ENCODE measurements at regions not wholly inside any gene's neighbourhood (a gene's known extent, or its start where the extent isn't known, plus 50 kb on each side); places are given as distances from the start of the nearest gene placed in this dataset.

DNA sequence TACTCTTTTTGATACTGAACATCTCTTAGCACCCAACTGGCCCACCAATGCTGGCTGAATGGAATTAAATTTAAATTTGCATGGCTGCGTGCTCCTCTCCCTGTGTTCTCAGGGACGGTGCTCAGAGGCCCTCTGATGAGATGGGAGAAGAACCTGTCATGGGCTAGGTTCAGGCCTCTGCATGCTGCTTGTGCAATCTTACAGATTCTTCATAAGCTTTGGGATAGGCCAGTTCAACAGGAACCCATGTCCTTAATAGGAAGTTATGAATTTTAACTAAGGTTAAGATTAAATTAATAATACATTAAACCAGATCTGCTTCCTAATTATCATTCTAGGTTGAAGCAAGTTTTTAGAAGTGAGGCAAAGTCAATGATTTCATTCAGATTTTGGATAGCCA lies 119.7 kb upstream of the LRIG3 start:
- no peak for TF ChIP-seq POLR2AphosphoS5 (IDR thresholded peaks at IDR 0.05)
- TF ChIP-seq, protein P1, sequence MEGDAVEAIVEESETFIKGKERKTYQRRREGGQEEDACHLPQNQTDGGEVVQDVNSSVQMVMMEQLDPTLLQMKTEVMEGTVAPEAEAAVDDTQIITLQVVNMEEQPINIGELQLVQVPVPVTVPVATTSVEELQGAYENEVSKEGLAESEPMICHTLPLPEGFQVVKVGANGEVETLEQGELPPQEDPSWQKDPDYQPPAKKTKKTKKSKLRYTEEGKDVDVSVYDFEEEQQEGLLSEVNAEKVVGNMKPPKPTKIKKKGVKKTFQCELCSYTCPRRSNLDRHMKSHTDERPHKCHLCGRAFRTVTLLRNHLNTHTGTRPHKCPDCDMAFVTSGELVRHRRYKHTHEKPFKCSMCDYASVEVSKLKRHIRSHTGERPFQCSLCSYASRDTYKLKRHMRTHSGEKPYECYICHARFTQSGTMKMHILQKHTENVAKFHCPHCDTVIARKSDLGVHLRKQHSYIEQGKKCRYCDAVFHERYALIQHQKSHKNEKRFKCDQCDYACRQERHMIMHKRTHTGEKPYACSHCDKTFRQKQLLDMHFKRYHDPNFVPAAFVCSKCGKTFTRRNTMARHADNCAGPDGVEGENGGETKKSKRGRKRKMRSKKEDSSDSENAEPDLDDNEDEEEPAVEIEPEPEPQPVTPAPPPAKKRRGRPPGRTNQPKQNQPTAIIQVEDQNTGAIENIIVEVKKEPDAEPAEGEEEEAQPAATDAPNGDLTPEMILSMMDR (IDR thresholded peaks at IDR 0.05), result no peak

Measured in stomach (tissue), 4 donors.